CD4-positive, alpha-beta T cell treated with Interleukin-4 for 4 hours (primary cell): ENCODE measurements at regions not wholly inside any gene's neighbourhood (a gene's known extent, or its start where the extent isn't known, plus 50 kb on each side); places are given as distances from the start of the nearest gene placed in this dataset.

Experiments used
- DNase-seq: peaks from one replicate; pipeline ENCODE4 v3.0.0-alpha.2; 2020

DNA sequence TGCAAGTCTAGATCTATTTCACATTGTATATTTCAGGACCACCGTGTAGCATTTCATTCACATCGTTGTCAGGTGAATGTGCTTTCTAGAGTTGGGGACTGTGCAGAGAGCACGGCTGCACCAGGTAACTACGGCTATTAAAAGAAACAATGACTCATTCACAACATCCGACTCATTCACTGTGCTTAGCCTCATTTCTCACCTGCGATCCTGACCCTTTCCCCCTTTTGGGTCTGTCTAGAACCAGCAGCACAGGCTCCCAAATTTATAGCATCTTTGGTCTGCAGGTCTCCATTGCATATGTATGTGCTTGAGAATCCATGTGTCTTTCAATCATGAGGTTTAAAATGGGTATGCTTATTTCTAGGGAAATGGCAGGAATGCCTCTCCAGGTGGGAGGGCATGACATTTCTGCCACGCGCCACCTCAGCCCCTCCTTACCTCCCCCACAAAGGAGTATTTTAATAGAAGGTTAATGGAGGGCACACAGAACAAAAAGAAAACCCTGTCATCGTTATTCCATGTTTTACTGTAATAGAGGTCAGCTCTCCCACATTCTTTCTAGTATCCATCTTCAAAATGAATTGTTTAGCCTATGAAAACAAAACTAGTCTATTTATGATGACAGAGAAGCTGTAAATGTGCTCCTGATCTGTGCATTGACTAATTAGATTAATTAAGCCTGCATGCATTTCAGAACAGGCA, 246.7 kb upstream of the EPHA4 start:
- DNase-seq: no peak

DNA sequence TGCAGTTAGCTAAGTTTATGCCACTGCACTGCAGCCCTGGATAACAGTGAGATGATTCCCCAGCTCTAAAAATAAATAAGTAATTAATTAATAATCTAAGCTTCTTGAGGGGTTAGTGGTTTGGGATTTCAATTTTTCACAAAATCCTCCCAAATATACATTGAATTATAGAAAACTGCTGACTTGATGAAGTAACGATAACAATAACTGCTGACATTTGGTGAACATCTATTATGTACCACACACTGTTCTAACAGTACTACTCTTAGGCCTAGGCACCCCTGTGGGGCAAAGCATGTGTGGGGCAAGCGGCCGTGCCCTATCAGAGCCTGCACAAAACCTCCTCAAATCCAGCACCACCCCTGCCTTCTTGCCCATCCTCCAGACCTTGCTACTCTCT, 245.8 kb upstream of the EPHA4 start:
- no peak for DNase-seq

DNA sequence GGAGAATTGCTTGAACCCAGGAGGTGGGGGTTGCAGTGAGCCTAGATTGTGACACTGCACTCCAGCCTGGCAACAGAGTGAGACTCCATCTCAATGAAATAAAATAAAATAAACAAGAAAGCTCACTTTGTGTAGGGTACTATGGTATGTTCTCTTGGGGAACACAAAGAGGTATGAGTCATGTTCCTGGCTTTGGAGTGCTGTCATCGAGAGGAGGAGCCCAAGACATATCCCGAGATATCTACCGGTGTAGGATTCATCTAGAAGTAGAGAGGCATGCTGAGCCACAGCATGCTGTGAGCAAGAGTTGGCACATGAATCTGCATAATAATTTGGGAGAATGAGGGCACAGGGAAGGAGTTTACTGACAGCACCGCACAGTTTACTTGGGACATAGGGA, 244.9 kb upstream of the EPHA4 start:
- no peak for DNase-seq

DNA sequence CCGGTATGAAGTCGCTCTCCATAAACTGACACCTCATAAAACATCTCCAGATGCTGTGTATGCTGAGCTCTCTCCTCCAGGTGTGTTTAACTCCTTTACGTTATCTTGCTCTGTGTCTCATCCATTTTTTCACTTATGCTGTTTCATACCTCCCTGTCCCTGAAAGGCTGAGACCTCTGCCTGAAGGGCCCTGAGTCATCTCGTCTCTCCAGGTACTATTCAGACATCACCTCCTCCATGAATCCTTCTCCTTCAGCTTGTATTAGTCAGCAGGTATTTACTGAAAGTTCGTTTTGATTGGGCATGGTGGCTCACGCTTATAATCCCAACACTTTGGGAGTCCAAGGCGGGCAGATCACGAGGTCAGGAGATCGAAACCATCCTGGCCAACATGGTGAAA, 244.5 kb upstream of the EPHA4 start:
- DNase-seq: no peak

GRCh38 chr2:221810650-221811049, 238.5 kb upstream of the EPHA4 start:
- no peak for DNase-seq

- DNase-seq: no peak
Observed at GRCh38 chr2:221810245-221810644, 238.1 kb upstream of the EPHA4 start.

DNA sequence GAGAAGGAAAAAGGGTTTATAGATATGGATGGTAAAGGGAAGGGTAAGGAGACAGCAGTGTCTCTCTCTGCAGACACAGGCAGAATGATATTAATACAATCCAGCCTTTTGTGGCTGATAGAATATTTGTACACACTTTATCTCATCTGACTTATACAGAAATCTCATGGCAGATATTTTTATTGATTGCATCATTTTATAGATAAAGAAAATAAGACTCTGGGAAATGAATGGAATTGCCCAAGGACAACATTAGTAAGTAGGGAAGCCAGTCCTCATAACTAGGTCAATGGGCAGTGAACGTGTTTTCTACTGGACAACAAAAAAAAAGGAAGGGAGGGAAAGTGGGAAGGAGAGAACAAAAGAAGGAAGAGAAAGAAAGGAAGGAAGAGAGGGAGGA, 236.4 kb upstream of the EPHA4 start:
- no peak for DNase-seq

- no peak for DNase-seq
Observed at GRCh38 chr2:221807706-221808105, 235.6 kb upstream of the EPHA4 start.

DNA sequence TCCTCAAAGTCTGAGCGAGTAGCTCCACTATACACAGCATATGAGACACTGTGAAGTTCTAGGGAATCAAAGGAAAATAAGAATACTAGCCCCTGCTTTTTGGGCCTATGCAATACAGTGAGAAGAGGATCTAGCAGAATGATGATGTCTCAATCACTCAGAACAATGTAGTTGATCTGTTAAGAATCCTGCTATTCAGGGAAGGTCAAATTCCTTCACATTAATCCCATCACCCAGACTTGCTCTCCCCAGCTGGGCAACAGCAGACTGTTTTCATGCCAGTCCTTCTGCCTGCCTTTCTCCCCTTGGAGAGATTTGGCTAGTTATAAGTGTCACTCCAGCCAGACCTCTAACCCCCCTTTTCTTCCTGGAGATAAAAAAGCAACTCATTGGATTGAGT, 230.0 kb upstream of the EPHA4 start:
- no peak for DNase-seq

DNA sequence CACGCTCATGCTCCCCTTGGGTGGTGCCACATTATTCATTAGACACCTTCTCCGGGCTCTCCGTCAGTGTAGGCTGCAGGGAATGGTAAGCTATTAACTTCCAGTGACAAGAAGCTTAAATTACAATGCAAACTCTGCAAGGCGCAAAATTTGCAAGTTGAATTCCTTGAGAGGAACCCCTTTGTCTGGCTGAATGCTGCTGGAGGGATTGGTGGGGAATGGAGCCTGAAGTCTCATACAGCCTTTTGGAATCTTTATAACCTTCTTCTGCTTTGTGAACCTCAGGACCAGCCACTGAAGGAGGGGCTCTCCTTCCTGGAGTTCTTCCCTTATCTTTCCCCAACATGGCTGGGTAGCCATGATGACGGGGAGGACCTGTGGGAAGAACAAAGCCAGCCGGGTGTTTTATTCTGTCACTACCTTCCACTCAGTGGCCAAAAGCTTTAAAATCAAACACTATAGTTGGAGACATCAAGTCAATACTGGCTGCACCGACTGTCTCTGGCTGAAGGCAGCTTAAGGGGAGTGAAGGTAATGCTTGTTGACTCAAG, 220.9 kb upstream of the EPHA4 start:
- no peak for DNase-seq

DNA sequence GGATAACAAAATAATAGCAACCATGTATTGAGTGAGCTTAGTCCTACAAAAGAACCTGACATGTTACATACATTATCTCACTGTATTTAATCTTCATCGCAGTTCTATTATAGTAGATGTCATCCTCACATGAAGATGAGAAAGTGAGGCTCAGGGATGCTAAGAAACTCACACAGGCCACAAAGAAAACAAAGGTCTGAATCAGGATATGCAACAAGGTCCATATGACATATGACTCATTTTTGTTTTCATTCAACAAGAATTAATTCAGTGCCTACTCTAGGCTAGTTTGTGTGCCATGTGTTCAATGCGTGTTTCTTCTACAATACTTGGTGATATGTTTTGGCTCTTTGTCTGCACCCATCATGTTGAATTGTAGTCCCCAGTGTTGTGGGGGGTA, 219.7 kb upstream of the EPHA4 start:
- DNase-seq: no peak

DNA sequence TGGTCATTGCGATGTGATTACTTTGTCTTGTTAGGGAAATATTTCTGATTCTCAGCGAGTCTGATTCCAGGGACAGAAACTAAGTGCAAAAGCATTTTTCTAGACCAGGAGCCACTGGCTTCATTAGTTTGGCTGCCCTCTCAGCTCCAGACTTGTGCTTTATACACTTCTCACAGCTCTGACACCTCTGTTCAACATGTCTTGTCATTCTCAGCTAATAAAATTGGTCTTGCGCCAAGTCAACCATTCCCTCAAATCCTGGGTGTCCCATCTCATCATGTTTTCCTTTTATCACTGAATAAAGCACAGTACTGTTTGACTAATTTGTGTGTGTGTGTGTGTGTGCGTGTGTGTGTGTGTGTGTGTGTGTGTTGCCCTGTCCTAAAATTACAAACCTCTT, 215.5 kb upstream of the EPHA4 start:
- no peak for DNase-seq

DNA sequence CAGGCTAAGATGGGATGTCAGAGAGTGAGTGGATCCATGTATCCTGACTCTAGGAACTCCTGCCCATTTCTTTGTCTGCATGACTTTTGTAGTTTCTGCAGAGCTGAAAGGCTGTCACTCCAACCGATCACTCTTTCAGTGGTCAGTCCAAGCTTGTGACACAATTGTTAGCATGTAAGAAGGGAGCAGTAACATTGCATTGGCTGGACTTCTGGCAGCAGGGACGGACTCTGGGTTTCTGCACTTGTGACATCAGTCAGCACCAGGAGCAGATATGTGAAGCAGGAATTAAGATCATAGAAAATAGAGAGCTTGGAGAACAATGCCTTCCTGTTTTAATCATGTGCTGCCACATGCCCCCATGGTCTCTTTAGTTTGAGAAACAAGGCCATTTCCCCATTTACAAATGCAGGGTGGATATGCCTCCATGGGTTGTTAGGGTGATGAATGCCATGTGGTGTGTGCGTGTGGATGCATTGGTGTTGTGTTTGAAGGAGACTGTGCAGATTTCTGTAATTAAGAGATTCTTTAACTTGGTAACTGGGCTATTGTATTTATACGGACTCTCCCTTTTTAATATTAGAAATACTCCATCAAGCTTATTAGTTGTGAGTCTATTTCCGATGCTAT, 214.3 kb upstream of the EPHA4 start:
- DNase-seq: no peak

- no peak for DNase-seq
Observed at GRCh38 chr2:221780281-221780688, 208.2 kb upstream of the EPHA4 start.

DNA sequence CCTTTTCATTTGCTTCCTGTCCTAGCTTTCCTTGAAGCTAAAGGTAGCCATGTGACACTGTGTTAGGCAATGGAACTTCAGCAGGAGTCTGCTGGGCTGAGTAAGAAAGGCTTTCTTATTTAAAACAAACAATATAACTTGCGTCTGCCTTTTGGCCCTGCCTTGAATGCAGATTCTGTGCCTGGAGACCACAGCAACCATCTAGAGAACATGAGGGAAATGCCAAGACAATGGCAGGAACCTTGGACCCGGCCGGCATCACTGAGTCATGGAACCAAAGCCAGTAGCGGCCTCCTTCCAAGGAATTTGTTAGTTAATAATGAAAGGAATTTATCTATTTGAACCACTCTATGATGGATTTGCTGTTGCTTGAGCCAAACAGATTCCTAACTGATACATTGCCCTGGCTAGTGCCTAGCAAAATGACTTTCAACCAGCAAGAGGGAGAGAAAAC, 207.5 kb upstream of the EPHA4 start:
- no peak for DNase-seq

DNA sequence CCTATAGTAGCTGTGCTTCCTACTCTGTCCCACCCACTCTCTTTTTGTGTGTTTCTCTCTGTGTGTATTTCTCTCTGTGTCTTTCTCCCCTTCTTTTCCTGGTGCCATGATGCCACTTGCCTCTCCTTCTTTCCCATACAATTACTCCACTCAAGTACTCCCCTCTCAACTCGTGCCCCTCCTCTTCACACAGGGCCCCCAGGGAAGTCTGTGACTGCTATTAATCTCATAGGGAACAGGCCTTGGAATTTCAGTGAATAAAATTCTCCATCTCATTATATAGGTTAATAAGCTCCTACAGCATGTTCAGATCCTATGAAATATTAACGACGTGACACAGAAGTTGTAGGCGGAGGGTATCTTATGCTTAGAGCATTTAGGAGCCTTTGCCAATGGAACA, 205.9 kb upstream of the EPHA4 start:
- DNase-seq: no peak

DNA sequence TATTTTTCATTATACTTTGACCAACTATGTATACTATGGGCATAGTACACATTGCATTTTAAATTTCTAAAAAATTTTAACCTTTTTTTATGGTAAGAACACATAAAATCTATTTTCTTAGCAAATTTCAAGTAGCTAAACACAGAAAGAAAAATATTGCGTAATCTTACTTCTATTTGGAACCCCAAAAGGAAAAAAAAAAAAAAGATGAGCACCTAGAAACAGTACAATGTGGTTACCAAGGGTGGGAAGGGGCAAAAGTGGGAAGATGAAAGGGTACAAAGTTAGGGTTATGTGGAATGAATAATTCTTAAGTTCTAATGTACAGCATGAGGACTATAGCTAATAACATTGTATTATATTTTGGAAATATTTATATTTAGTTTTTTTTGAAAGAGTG, 205.0 kb upstream of the EPHA4 start:
- DNase-seq: no peak

- DNase-seq: no peak
Observed at GRCh38 chr2:221775096-221775495, 203.0 kb upstream of the EPHA4 start.

- no peak for DNase-seq
Observed at GRCh38 chr2:221774136-221774535, 202.0 kb upstream of the EPHA4 start.

GRCh38 chr2:221771297-221771696, 199.2 kb upstream of the EPHA4 start:
- DNase-seq: no peak

DNA sequence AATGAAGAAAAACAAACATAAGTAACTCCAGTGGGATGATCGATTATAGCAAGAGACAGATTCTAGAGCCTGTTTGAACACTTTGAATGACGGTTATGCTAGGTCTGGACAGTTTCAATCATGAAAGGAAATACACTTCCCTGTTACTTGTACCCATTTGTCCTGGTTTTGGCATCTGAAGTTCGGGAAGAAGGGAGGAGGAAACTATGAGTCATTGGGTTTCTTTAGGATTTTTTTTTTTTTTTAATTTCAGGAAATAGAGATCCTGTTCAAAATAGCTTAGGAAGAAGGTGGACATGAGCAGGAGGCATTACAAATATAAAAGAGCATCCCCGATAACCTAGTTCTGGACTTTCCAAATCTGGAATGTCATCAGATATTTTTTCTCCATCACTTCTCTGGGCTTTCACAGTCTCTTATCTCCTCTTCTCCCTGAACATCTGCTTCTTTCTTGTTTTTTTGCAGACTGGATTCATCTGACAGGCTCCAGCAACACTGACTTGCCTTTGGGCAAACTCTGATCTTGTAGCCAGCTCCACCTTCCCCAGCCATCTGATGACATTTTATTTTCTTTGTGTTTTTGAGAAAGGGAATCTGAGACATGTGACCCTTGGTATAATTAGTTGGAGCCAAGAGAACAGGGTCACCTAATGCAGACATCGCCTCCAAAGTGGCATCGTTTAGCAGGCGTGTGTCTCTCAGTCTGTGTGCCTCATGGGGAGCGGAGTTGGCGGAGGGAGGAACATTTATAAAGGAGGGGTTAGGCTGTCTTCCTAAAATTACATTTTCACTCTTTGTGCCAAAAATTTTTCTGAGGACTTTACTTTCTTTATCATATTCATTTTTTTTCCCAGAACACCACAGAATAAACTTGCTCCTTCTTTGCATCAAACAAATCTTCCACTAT, 195.3 kb upstream of the EPHA4 start:
- DNase-seq: no peak

DNA sequence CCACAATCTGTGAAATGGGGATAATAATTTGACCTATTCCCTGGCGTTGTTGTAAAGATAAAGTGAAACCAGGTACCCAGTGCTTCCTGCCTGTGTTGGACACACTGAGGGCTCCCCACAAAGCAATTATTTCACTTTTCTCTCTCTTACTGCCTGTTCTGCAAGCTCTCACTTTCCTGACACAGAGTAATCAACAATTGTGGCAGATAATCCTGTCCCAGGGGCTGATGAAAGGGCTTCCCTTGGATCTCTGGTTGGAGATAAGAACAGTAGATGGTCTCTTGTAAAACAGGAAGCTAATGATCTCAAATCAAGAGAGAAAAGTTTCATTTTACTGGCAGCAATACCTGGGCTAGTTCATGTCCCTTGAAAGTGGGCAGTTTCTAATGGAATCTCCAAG, 190.4 kb upstream of the EPHA4 start:
- DNase-seq: no peak

DNA sequence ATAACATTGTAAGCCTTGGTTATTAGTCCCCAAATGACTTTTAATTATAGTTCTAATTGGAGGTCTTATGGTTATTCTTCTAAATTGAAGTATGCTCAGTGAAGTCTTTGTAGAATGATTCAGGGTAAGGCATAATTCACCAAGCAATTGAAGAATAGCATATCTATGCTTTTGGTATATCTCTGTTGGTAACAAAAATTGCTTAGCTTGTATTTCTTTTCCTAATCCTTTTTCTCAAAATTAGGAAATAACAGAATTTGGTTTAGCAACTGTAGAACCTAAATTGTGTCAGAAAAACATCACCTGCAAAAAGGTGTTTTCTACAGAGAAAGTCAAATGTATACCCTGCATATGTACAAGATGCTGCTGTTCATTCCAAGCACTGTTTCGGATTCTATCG, 189.2 kb upstream of the EPHA4 start:
- no peak for DNase-seq

DNA sequence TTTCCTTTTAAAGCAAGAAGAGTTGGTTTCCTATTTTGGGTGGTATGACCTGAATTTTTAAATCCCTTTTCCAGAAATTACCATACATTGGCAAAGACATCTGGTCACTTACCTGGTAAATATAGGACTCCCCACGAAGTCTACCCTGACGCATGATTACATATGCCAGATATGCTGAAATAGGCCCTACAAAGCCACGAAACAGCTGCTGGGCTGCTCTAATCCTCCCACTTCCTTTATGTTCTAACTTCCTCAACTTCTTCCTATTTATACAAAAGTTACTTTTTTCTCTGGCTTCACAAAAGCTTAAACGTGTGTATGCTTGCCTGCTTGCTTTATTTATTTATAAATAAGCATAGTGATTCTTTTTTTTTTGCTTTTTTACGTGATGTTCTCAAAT, 186.0 kb upstream of the EPHA4 start:
- no peak for DNase-seq
